Fibroblast of skin of left quadriceps (primary cell): ENCODE measurements at regions not wholly inside any gene's neighbourhood (a gene's known extent, or its start where the extent isn't known, plus 50 kb on each side); places are given as distances from the start of the nearest gene placed in this dataset.

Experiments used
- DNase-seq, 2 experiments: peaks; one replicate each; pipeline ENCODE4 v3.0.0-alpha.2; 2013; ENCODE audit warnings: low read depth in 2 of 2

- DNase-seq = no peak
Measured at GRCh38 chr6:100944644-100945043, 63.5 kb upstream of the ASCC3 start.

- no peak for DNase-seq
Measured at GRCh38 chr6:100946021-100946540, 65.0 kb upstream of the ASCC3 start.

GRCh38 chr6:100946711-100947110 lies 65.6 kb upstream of the ASCC3 start:
- DNase-seq = no peak

- no peak for DNase-seq
Measured at GRCh38 chr6:100948381-100949133, 67.4 kb upstream of the ASCC3 start.

- DNase-seq = no peak
Measured at GRCh38 chr6:100952006-100952405, 70.9 kb upstream of the ASCC3 start.

- DNase-seq = no peak
Measured at GRCh38 chr6:100959280-100959679, 78.2 kb upstream of the ASCC3 start.

GRCh38 chr6:100962466-100962865 lies 81.3 kb upstream of the ASCC3 start:
- DNase-seq = no peak

GRCh38 chr6:100965067-100965466 lies 83.9 kb upstream of the ASCC3 start:
- DNase-seq = no peak

GRCh38 chr6:100968949-100969348 lies 87.8 kb upstream of the ASCC3 start:
- DNase-seq = no peak

- DNase-seq = no peak
Measured at GRCh38 chr6:100979267-100979666, 98.1 kb upstream of the ASCC3 start.

GRCh38 chr6:100980949-100981348 lies 99.8 kb upstream of the ASCC3 start:
- DNase-seq = no peak

- no peak for DNase-seq
Measured at GRCh38 chr6:100986921-100987320, 105.8 kb upstream of the ASCC3 start.

GRCh38 chr6:100987556-100987955 lies 106.4 kb upstream of the ASCC3 start:
- no peak for DNase-seq

- DNase-seq = no peak
Measured at GRCh38 chr6:100988391-100988984, 107.4 kb upstream of the ASCC3 start.

- no peak for DNase-seq
Measured at GRCh38 chr6:100990070-100990469, 108.9 kb upstream of the ASCC3 start.

GRCh38 chr6:100996409-100996808 lies 115.3 kb upstream of the ASCC3 start:
- DNase-seq = no peak

- DNase-seq = no peak
Measured at GRCh38 chr6:100998111-100998510, 117.0 kb upstream of the ASCC3 start.

- no peak for DNase-seq
Measured at GRCh38 chr6:100999034-100999597, 118.0 kb upstream of the ASCC3 start.

- DNase-seq = no peak
Measured at GRCh38 chr6:101000341-101000740, 119.2 kb upstream of the ASCC3 start.

GRCh38 chr6:101001012-101001411 lies 119.9 kb upstream of the ASCC3 start:
- DNase-seq = no peak

GRCh38 chr6:101001607-101002006 lies 120.5 kb upstream of the ASCC3 start:
- no peak for DNase-seq

- no peak for DNase-seq
Measured at GRCh38 chr6:101003075-101003474, 121.9 kb upstream of the ASCC3 start.

- no peak for DNase-seq
Measured at GRCh38 chr6:101011186-101011585, 130.1 kb upstream of the ASCC3 start.
